RWPE2 (cell line): ENCODE measurements at regions not wholly inside any gene's neighbourhood (a gene's known extent, or its start where the extent isn't known, plus 50 kb on each side); places are given as distances from the start of the nearest gene placed in this dataset.

Experiments used
- ATAC-seq: fragments of 200-7000 bp; cut with Tn5 transposase; 3 replicates; pipeline ENCODE4 v1.9.1; 2021; ENCODE audit warnings: low read depth
- DNase-seq: peaks from one replicate; pipeline ENCODE4 v3.0.0-alpha.2; 2020; ENCODE audit warnings: low spot score
- H3K27ac ChIP-seq: fragments of 450-650 bp; 2 replicates; pipeline ENCODE4 v1.5.1; 2017; ENCODE audit warnings: mild to moderate bottlenecking; ENCODE audit not compliant: poor library complexity, severe bottlenecking
- H3K27me3 ChIP-seq: fragments of 250-450 bp; sonication (Bioruptor Pico); 2 replicates; pipeline ENCODE4 v1.5.1; 2021; ENCODE audit warnings: mild to moderate bottlenecking, moderate library complexity; ENCODE audit not compliant: insufficient read depth, poor library complexity, severe bottlenecking
- H3K36me3 ChIP-seq: fragments of 250-450 bp; sonication (Bioruptor Pico); 2 replicates; pipeline ENCODE4 v1.5.1; 2020; ENCODE audit warnings: low read depth, mild to moderate bottlenecking, moderate library complexity
- H3K4me1 ChIP-seq: fragments of 250-450 bp; sonication (Bioruptor Pico); 2 replicates; pipeline ENCODE4 v1.5.1; 2021; ENCODE audit warnings: mild to moderate bottlenecking, moderate library complexity; ENCODE audit not compliant: insufficient read depth, poor library complexity, severe bottlenecking
- H3K4me3 ChIP-seq: fragments of 250-450 bp; sonication (Bioruptor Pico); 2 replicates; pipeline ENCODE4 v1.5.1; 2021; ENCODE audit warnings: mild to moderate bottlenecking, moderate library complexity; ENCODE audit not compliant: severe bottlenecking
- H3K9me3 ChIP-seq: fragments of 250-450 bp; sonication (Bioruptor Pico); 2 replicates; pipeline ENCODE4 v1.5.1; 2021; ENCODE audit warnings: mild to moderate bottlenecking, moderate library complexity; ENCODE audit not compliant: severe bottlenecking
- TF ChIP-seq, protein P1 (sequence below): fragments of 450-650 bp; IDR thresholded peaks from one replicate; pipeline ENCODE4 v1.5.1; 2017; ENCODE audit warnings: mild to moderate bottlenecking, moderate library complexity; ENCODE audit not compliant: poor library complexity, severe bottlenecking

- Histone ChIP-seq H3K4me3 (no peak overlapping the region), H3K27me3 (no peaks in the 10 kb centered on the region), H3K9me3 (no peaks in the 10 kb centered on the region), H3K27ac (no peak overlapping the region), H3K4me1 (peaks cover 4% of the 10 kb centered on the region), H3K36me3 (no peaks in the 10 kb centered on the region)
- ATAC-seq = peak; percentile 90
- TF ChIP-seq, protein P1, sequence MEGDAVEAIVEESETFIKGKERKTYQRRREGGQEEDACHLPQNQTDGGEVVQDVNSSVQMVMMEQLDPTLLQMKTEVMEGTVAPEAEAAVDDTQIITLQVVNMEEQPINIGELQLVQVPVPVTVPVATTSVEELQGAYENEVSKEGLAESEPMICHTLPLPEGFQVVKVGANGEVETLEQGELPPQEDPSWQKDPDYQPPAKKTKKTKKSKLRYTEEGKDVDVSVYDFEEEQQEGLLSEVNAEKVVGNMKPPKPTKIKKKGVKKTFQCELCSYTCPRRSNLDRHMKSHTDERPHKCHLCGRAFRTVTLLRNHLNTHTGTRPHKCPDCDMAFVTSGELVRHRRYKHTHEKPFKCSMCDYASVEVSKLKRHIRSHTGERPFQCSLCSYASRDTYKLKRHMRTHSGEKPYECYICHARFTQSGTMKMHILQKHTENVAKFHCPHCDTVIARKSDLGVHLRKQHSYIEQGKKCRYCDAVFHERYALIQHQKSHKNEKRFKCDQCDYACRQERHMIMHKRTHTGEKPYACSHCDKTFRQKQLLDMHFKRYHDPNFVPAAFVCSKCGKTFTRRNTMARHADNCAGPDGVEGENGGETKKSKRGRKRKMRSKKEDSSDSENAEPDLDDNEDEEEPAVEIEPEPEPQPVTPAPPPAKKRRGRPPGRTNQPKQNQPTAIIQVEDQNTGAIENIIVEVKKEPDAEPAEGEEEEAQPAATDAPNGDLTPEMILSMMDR = no peak
- no peak for DNase-seq
These were observed 153.8 kb downstream of the SEMA6D start for GRCh38 chr15:47870956-47871625.

DNA sequence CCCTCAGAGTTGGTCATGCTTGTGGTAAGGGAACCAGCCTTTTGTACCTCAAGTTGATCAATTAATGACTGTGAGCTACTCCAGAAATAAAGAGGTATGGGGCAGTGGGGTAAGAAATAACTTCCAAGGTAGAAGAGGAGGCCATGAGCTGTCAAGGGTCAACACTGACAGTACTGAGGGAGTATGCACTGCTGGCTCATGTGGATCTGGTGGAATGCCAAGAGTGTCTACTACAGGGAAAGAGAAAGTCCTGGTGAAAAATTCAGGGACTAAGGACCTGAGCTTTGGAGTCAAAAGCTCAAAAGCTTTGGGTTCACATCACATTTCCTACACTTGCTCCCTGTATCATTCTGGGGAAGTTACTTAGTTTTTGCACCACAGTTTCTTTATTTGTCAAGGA is 154.9 kb downstream of the SEMA6D start:
- Histone ChIP-seq H3K36me3 (no peaks in the 10 kb centered on the region), H3K9me3 (no peaks in the 10 kb centered on the region), H3K27me3 (no peaks in the 10 kb centered on the region), H3K4me3 (no peak overlapping the region), H3K4me1 (peaks cover 4% of the 10 kb centered on the region), H3K27ac (no peak overlapping the region)
- ATAC-seq (no peak), DNase-seq (no peak)
- TF ChIP-seq, protein P1 = no peak

DNA sequence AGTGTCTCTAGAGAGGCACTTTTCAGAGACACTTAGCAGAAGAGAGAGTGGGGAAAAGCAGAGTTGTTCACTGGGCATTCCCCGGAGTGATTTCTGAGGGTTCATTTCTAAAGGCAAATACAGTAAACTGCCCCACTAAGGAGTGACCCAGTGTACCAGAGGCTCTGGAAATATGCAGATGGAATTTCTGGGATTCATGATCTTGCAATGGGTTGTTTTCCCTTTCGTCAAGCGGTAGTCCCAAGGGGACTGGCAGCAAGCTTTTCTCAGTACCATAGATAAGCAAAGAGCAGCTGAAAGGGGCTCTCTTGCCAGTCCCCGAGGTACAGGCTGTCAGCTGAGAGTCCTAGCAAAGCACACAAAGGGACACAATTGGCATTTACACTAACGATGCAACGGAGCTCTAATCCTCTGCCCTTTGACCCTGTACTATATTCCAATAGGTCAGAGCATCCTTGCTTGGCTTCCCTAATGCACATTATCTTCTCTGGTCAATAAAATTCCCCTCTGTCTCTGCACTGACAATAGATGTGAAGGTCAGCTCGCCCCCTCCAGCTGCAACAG is 155.6 kb downstream of the SEMA6D start:
- Histone ChIP-seq H3K27me3 (no peaks in the 10 kb centered on the region), H3K4me3 (no peak overlapping the region), H3K27ac (no peak overlapping the region), H3K9me3 (no peaks in the 10 kb centered on the region), H3K4me1 (peaks cover 4% of the 10 kb centered on the region), H3K36me3 (no peaks in the 10 kb centered on the region)
- TF ChIP-seq, protein P1 = no peak
- DNase-seq (no peak), ATAC-seq (no peak)

- H3K4me3 ChIP-seq = no peak overlapping the region
- TF ChIP-seq, protein P1 = no peak
- no peaks in the 10 kb centered on the region for H3K9me3 ChIP-seq
- no peaks in the 10 kb centered on the region for H3K36me3 ChIP-seq
- H3K27ac ChIP-seq = no peak overlapping the region
- H3K4me1 ChIP-seq = no peaks in the 10 kb centered on the region
- no peaks in the 10 kb centered on the region for H3K27me3 ChIP-seq
- ATAC-seq (no peak), DNase-seq (no peak)
These were observed 159.7 kb downstream of the SEMA6D start for GRCh38 chr15:47876986-47877385.

GRCh38 chr15:47877836-47878235 is 160.5 kb downstream of the SEMA6D start:
- no peak overlapping the region for H3K27ac ChIP-seq

More at GRCh38 chr15:47877836-47878235, 160.5 kb downstream of the SEMA6D start:
- no peak for DNase-seq
- Histone ChIP-seq H3K9me3 (no peaks in the 10 kb centered on the region), H3K27me3 (no peaks in the 10 kb centered on the region), H3K36me3 (no peaks in the 10 kb centered on the region), H3K4me3 (no peak overlapping the region), H3K4me1 (no peaks in the 10 kb centered on the region)
- TF ChIP-seq, protein P1 = no peak
- ATAC-seq = no peak
